GM18498 (cell line): ENCODE measurements at regions not wholly inside any gene's neighbourhood (a gene's known extent, or its start where the extent isn't known, plus 50 kb on each side); places are given as distances from the start of the nearest gene placed in this dataset.
"Not testable (repeated sequence)": the region's sequence is repeated elsewhere in the genome, so short reads cannot be mapped to it uniquely, and the experiment has no call there.

ENCODE experiments used
- ATAC-seq: cut with Tn5 transposase; IDR thresholded peaks from one replicate; pipeline ENCODE4 v1.9.1; 2021; ENCODE audit warnings: mild to moderate bottlenecking, moderate library complexity; ENCODE audit not compliant: unreplicated experiment

DNA sequence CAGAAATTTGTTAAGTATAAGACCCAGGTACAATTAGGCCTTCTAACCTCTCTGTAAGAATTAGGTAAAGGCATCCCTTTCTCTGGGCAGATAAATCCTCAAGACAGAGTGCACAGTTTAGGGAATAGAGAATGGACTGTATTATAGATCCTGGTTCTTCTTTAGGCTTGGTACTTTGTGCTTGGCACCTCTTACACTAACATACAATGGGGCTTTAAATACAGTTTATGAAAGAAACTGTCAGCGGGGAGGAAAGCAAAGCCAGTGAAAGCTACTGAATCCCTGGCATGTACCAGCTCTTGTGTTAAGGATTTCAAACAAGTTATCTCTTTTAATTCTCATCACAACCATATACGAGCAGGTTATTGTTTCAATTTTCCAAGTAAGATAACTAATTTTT lies 1350.0 kb downstream of the ADGRL3 start:
- ATAC-seq, result no peak

DNA sequence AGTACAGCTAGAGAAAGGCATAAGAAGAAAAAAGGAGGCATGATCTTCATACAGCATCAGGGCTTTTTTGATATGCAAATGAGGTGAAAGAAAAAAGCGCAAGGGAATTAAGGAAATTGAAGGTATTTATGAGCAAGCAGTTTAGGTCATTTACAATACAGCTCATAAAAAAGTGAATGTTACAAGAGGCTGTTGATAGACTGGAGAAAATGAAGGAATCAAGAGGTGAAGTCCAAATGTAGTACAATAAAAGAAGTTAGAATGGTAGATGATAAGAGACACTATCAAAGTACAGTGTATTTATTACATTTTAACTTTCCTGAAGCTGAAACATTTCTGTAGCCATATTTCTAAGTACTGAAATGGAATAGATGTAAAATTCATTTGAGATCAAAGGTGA lies 1349.5 kb downstream of the ADGRL3 start:
- no peak for ATAC-seq

DNA sequence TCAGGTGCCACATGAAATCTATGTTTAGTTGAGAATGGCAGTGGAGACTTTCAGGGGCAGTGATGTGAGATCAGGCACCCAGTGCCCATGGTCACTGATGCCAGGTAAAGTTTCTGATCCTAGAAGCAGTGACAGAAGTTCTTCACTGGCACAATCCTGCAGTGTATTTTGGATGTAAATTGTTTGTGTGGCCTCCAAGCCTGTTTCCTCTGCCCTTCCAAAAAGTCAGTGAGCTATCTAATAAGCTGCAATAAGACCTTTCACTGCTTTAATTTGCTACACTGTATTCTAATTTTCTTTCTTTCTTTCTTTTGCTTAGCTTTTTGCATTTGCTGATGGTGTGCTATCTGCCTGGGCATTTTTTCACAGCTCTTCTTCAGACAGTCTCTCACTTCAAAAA lies 1348.6 kb downstream of the ADGRL3 start:
- no peak for ATAC-seq

DNA sequence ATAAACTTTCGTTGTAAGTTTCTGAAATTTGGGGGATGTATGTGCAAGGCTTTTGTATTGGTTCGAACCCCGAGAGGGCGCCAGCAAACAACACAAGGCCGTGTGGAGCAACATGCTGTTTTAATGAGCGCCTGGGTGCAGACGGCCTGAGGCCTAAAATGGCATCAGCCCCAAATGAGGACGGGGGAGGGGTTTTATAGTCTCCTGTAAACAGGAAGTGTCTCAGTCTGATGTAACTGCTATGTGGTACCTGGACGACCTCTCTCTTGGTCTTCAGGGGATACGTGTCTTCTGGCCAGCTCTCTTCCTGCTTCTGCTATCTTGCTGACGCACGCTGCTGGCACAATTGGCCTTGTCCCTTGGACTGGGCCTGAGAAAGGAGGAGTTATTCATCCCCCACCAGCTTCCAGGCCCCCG lies 1348.0 kb downstream of the ADGRL3 start:
- ATAC-seq, result no peak

DNA sequence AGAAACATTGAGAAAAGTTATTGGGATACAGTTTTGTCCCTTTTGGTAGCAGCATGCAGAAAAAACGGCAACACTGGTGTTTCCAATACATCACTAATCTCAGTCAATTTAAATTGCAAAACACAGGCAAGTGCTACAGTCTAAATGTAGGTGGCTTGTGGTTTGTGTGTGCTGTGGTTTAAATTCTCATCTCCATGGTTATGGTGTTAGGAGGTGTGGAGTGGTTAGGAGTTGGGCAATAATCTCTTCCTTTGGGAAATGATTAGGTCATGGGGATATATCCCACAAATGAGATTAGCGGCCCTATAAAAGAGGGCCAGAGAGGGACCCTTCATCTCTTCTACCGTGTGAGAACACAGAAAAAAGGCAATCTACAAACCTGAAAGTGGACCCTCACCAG lies 1344.3 kb downstream of the ADGRL3 start:
- no peak for ATAC-seq

DNA sequence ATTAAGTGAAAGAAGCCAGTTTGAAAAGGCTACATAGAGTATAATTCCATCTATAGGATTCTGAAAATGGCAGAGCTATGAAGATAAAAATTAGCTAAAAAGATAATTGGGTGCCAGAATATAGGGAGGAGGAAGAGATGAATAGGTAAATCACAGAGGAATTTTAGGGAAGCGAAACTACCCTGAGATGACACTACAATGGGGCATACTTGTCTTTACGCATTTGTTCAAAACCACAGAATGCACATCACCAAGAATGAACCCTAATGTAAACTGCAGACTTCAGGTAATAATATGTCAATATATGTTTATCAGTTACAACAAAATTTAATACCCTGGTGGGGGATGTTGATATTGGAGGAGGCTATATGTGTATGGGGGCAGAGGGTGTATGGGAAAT lies 1342.9 kb downstream of the ADGRL3 start:
- no peak for ATAC-seq

DNA sequence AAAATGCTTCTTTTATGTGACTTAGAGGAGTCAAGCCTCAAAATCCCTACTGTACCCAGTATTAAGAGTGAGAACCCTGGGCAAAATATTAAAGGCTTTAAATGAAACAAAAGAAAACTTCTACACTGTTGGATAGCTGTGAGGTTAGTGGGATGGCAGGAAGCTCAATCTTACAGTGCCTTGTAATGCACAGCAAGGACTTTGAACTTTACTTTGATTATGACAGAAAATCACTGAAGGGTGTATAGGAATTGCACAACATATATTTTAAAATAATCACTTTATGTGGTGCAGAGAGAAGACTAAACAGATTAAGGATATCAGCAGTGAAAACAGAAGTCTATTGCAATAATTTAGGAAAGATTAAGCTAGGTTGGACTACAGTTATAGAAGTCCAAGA lies 1333.4 kb downstream of the ADGRL3 start:
- ATAC-seq, result no peak

DNA sequence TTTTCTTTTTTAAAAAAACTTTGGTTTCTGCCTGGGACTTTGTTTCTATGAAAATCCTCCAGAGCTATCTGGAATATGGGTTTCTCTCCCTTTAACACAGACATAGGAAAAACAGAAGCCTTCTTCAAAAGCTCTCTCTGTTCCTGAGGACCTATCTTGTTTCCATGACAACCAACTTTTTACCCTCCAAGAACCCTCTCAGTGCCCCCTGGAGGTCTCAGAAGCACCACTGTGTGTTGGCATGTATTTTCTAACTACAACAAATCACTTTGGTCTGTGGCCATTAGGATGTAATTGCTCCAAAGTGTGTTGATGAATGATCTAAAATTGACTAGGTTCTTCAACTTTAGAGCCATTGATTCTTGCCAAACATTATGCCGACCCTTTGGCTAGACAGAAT lies 1331.6 kb downstream of the ADGRL3 start:
- no peak for ATAC-seq

DNA sequence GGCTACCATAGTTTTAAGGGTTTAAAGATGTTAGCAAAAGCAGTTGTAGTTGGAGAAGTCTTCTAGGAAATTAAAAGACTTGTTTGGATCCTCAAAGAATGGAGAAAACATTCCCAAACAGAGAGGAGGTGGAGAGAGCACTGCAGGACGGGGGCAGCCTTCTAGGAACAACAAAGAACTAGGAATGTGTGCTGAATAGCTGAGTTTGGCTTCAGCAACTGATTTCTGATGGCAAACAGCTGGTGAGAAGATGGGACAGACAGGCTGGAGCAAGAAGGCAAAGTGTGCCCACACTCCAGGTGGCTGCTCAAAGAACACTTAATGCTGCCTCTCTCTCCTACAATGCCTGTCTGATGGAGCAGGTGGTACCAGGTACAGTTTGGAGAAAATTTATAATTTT lies 1331.1 kb downstream of the ADGRL3 start:
- ATAC-seq, result no peak

DNA sequence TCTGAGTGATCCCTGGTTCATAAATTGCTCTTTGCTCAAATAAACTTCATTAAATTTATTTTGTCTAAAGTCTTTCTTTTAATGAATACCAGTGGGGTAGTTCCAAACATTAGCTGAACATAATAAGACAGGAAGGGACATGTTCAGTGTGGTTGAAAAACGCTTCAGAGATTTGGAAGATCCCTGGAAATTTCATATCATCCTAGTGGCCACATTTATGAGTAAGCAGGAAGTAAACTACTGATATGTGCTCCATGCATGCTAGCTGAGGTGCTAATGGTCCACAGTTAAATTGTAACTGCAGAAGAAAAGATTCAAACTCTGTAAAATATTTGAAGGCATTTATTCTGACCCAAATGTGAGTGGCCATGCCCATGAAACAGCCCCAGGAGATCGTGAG lies 1328.7 kb downstream of the ADGRL3 start:
- no peak for ATAC-seq

DNA sequence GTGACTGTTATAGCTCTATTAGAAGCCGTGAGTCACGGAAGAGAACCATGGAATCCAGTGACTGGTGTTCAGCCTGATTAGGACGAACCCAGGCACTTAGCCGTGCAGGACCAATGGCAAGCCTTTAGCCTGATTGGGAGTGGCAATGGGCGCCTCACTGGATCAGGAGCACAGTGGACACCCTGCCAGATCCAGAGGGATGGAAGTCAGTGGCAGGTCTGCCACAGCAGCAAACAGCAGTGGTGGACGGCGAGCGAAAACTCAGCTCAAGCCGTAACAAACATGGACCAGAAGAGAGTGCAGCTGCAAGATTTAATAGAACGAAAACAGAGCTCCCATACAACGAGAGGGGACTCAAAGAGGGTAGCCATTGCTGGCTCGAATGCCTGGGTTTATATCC lies 1326.5 kb downstream of the ADGRL3 start:
- ATAC-seq, result no peak

DNA sequence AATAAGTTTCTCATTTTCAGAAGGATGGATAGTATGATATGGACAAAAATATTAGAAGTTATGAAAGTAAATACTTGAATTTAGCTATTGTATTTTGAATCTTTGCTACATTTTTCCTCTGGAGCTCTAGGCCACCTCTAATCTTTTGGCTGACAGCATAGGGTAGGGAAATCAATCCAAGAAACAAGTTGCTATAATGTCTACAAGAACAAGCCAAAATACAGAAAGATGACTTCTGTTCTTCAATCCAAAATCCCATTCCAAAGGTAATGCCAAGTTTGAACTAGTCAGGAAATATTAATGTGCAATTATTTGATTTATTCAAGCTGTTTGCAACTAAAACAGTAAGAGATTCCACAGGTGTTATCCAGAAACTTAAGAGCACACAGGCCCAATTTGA lies 1323.1 kb downstream of the ADGRL3 start:
- ATAC-seq, result no peak

DNA sequence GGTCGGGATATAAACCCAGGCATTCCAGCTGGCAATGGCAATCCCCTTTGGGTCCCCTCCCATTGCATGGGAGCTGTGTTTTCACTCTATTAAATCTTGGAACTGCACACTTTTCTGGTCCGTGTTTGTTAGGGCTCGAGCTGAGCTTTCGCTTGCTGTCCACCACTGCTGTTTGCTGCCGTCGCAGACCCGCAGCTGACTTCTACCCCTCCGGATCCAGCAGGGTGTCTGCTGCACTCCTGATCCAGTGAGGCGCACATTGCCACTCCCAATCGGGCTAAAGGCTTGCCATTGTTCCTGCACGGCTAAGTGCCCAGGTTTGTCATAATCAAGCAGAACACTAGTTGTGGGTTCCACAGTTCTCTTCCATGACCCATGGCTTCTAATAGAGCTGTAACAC lies 1322.1 kb downstream of the ADGRL3 start:
- no peak for ATAC-seq

DNA sequence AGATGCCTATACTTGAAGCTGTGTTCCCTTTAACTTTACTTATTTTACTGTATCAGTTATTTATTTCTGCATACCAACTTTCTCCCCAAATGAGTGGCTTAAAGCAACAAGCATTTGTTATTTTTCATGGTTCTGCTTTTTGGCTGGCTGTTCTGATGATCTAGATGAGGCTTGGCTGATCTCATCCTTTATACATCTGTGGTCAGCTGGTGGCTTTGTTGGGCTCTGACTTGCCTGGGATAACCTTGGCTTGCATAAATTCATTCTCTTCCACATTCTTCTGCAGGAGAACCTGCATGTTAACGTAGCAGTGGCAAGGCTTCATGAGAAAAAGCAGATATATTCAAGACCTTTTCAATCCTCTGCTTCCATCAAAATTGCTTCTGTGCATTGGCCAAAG lies 1317.6 kb downstream of the ADGRL3 start:
- no peak for ATAC-seq

DNA sequence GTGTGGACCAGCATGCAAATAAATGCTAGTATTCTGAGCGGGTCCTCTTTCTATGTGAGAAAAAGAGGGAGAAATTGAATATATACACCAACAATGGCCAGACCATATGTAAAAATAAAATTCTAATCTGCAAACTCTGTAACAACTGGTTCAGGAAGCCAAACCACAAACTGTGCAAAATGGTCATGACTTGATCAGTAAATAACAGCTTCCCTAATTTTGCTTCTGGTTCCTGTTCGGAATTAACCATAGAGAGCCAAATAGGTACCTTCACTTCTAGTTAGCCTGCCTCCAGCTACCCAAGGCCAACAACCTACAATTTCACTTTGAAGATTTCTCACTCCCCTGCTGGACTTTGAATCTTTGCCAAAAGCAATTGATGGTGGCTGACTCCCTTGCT lies 1313.2 kb downstream of the ADGRL3 start:
- ATAC-seq, result no peak

DNA sequence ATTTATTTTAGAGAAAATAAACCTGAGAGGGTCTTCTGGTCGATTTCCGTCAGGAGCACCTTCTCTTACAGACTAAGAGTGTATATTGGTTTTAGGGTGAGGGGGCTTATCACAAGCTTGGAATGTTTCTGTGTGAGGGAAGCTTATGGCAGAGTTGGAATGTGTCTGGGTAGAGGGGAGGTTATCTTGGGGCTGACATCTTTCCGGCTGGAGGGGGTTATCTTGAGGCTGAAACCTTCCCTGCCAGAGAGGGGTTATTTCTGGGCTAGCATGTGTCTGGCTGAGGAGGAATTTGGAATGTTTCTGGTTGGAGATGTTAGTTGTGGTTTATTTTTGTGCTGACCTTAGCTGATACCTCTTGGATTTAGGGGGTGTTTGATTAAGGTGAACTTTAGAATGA lies 1312.1 kb downstream of the ADGRL3 start:
- no peak for ATAC-seq

DNA sequence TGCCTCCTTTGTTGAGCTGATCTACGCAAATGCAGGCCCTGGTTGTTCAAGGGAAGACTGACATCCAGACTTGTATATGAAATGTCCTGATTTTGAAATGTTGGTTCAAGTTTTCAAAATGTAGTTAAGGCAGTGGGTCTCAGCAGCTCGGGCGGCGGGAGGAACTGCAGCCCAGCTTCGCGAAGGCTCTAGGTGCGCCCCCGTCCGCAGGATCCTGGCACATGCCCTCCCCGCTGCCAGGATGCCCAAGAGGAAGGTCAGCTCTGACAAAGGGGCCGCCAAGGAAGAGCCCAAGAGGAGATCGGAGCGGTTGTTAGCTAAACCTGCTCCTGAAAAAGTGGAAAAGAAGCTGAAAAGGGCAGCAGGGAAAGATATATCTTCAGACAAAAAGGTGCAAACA lies 1310.1 kb downstream of the ADGRL3 start:
- no peak for ATAC-seq

DNA sequence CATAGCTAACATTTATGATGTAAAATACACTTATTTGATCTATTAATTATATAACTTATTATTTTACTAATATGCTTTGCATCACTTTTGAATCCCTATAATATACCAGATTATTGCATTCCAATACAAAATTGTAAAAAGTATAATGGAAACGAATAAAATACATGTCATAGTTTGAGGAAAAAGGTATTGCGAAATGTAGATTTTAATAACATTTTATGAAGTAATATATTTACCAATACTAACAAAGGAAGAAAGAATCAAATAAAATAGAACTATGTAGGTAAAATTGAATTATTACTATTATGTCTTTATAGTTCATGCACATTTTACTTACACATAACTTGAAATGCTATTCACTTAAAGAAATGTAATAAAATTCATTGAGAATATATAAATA lies 1300.2 kb downstream of the ADGRL3 start:
- no peak for ATAC-seq

DNA sequence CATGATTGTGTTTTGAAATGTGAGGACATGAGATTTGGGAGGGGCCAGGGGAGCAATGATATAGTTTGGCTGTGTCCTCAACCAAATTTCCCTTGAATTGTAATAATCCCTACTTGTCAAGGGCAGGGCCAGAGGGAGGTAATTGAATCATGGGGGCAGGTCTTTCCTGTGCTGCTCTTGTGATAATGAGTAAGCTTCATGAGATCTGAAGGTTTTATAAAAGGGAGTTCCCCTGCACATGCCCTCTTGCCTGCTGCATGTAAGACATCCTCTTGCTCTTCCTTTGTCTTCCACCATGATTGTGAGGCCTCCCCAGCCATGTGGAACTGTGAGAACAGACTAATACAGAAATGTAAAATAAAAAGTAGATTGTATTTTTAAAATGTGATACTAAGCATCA lies 1294.9 kb downstream of the ADGRL3 start:
- ATAC-seq, result no peak

DNA sequence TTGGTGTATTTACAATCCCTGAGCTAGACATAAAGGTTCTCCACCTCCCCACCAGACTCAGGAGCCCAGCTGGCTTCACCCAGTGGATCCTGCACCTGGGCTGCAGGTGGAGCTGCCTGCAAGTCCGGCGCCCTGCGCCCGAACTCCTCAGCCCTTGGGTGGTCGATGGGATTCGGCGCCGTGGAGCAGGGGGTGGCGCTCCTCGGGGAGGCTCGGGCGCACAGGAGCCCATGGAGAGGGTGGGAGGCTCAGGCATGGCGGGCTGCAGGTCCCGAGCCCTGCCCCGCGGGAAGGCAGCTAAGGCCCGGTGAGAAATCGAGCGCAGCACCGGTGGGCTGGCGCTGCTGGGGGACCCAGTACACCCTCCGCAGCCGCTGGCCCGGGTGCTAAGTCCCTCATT lies 1291.6 kb downstream of the ADGRL3 start:
- ATAC-seq, result not testable (repeated sequence)

DNA sequence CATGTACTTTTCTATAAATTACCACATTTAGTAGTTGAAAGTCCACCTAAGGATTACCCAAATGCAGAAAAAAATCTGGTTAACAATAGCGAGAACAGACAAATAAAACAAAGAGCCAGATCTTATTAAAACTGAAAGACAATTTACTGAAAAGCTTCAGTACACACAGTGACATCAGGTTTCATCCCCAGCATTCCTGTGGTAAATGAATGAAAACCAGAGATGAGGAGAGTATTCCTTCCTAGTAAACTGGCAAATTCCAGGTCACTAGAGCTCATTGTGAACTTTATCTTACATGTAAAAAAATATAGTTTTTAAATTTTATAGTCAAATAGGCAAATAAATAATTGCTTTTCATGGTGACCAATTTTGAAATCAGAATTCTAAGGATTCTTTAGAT lies 1290.5 kb downstream of the ADGRL3 start:
- ATAC-seq, result no peak

DNA sequence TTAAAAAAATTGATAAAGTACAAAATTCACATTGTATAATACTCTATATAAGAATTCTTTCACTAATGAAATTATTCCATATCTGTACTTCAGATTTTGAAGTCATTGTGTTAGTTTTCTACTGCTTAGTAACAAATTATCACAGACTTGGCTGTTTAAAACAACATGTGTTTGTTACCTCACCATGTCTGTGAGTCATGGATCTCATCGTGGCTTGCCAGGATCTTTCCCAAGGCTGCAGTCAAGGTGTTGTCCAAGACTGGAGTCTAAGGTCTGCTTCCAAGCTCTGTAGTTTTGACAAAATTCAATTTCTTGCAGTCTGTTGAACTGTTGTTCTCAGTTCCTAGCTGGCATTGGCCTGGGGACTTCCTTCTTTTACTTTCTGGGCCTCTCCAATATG lies 1286.9 kb downstream of the ADGRL3 start:
- no peak for ATAC-seq

DNA sequence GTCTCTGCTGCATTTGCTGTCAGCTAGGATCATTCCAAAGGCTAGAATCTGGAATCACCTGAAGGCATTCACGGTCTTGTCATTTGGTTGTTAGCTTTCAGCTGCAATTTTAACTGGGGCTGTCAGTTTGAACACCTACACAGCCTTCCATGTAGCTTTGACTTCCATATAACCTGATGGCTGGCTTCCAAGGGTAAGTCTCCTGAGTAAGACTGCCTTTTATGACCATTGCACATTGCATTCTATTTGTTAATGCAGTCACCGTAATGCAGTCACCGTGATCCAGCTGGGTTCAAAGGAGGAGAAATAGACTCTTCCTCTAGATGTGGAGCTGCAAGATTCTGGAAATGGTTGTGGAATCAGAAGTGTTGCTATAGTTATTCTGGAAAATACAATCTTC lies 1284.2 kb downstream of the ADGRL3 start:
- no peak for ATAC-seq

DNA sequence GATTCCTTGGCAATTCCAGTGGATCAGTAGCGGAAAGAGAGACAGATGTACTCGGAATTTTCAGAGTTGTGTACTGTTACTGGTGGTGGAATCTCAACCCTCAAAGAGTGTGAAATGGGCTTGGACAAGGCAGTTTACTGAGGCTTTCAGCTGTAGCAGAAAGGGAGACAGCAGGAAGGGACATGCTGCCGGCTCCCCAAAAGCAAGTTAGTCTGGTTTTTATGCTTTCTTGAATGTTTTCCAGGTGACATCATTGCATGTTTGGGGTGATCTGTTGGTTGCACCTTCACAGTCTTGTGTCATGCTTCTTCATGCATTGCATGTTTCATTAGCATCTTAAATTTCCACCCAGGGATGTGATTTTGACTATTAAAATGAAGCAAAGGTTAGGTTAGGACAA lies 1282.2 kb downstream of the ADGRL3 start:
- no peak for ATAC-seq
